Endothelial cell of umbilical vein (primary cell): ENCODE measurements at regions not wholly inside any gene's neighbourhood (a gene's known extent, or its start where the extent isn't known, plus 50 kb on each side); places are given as distances from the start of the nearest gene placed in this dataset.
"Not testable (repeated sequence)": the region's sequence is repeated elsewhere in the genome, so short reads cannot be mapped to it uniquely, and the experiment has no call there.

ENCODE experiments used
- CTCF ChIP-seq, 2 donors: IDR thresholded peaks; 1 replicate in 1 of 2; 2 replicates in 1 of 2; pipeline ENCODE4 v1.5.1; 2011; ENCODE audit warnings: low read length in 2 of 2, mild to moderate bottlenecking in 2 of 2, moderate library complexity in 2 of 2, control low read depth in 1 of 2, inconsistent platforms in 1 of 2, low read depth in 1 of 2; ENCODE audit not compliant: insufficient read depth in 1 of 2; ENCODE audit errors: extremely low read depth in 1 of 2
- MYC ChIP-seq: IDR thresholded peaks from one replicate; pipeline ENCODE4 v1.6.1; 2011; ENCODE audit warnings: mild to moderate bottlenecking, low read depth, low read length
- POLR2A ChIP-seq: IDR thresholded peaks from 2 replicates; pipeline ENCODE4 v1.6.1; 2012; ENCODE audit warnings: low read depth, mild to moderate bottlenecking, control low read depth, low read length
- POLR2AphosphoS5 ChIP-seq: IDR thresholded peaks from 2 replicates; pipeline ENCODE4 v1.6.1; 2012; ENCODE audit warnings: low read depth, mild to moderate bottlenecking, control low read depth, low read length, moderate library complexity; ENCODE audit not compliant: insufficient read depth
- TF ChIP-seq, protein P1 (sequence below): IDR thresholded peaks from 2 replicates; pipeline ENCODE4 v1.6.1; 2011; ENCODE audit not compliant: insufficient read depth, insufficient read length

DNA sequence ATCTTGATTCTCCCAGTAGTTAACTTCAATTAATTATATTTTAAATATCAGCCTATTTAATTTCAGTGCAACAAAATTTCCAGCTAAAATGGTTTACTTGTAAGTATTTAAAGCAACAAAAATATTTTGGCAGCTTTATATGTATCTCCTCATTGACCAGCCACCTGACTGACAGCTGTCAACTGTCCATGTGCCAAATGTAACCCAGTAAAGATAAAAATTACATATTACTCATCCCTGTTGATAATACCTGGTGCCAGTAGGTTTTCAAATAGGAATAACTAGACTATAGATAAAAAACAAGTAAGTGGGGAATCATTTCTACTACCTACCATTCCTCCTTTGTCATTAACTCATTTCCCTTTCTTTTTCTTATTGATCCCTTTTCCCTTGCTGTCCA lies 341.9 kb downstream of the TYW1 start:
- TF ChIP-seq, protein P1, sequence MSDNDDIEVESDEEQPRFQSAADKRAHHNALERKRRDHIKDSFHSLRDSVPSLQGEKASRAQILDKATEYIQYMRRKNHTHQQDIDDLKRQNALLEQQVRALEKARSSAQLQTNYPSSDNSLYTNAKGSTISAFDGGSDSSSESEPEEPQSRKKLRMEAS: not testable (repeated sequence)
- not testable (repeated sequence) for TF ChIP-seq CTCF (IDR thresholded peaks at IDR 0.05; ENCODE audit: extremely low read depth in 1 of 2, insufficient read depth in 1 of 2, low read depth in 1 of 2, low read length in 2 of 2); MYC; POLR2A; POLR2AphosphoS5
